T-cell (primary cell): ENCODE measurements at regions not wholly inside any gene's neighbourhood (a gene's known extent, or its start where the extent isn't known, plus 50 kb on each side); places are given as distances from the start of the nearest gene placed in this dataset.

Source experiments
- ATAC-seq, 4 experiments: fragments of 200-7000 bp in 3 of 4; fragments of 150-1000 bp in 1 of 4; cut with Tn5 transposase; replicated peaks in 1 of 4; 1 replicate in 3 of 4; 2 replicates in 1 of 4; pipeline ENCODE4 v1.10.0; 2021; ENCODE audit warnings: moderate library complexity in 3 of 4, mild to moderate bottlenecking in 2 of 4, moderate number of reproducible peaks in 1 of 4
- CTCF ChIA-PET, 2 donors: fragments of 300-600 bp; sonication (Branson Sonifier 250); formaldehyde crosslinking; loops; one replicate each; lab custom pipeline; 2022; ENCODE audit warnings: antibody characterized with exemption in 2 of 2; lab: Charles Lee
- POLR2A ChIA-PET, 2 donors: fragments of 300-600 bp; sonication (Branson Sonifier 250); formaldehyde crosslinking; loops; one replicate each; lab custom pipeline; 2022; ENCODE audit warnings: antibody characterized with exemption in 2 of 2; lab: Charles Lee
- DNase-seq, 35 experiments: peaks; one replicate each; pipeline versions ENCODE4 v3.0.0 to v3.0.0-alpha.2; 2013 to 2023
- H3K27ac ChIP-seq: one replicate; pipeline ENCODE4 v1.5.1; 2013; ENCODE audit warnings: low read length
- H3K27me3 ChIP-seq, 2 experiments: replicated peaks in 1 of 2; 1 replicate in 1 of 2; 2 replicates in 1 of 2; pipeline versions ENCODE4 v1.6.1 to v1.7.0; 2013; ENCODE audit warnings: low read length in 1 of 2, mixed read lengths in 1 of 2; ENCODE audit not compliant: control insufficient read depth in 2 of 2, insufficient read depth in 2 of 2; ENCODE audit errors: extremely low read depth in 1 of 2
- H3K36me3 ChIP-seq, 2 donors: 1 replicate in 1 of 2; 2 replicates in 1 of 2; pipeline versions ENCODE4 v1.6.1 to v1.7.0; 2013; ENCODE audit warnings: low read length in 1 of 2; ENCODE audit not compliant: control insufficient read depth in 2 of 2, insufficient read depth in 1 of 2; ENCODE audit errors: extremely low read depth in 1 of 2
- H3K4me1 ChIP-seq, 2 experiments: 1 replicate in 1 of 2; 2 replicates in 1 of 2; pipeline versions ENCODE4 v1.6.1 to v1.7.0; 2013; ENCODE audit warnings: low read length in 2 of 2, mixed read lengths in 1 of 2; ENCODE audit not compliant: insufficient read depth in 2 of 2, control insufficient read depth in 1 of 2; ENCODE audit errors: extremely low read depth in 1 of 2
- H3K4me3 ChIP-seq, 2 donors: 1 replicate in 1 of 2; 2 replicates in 1 of 2; pipeline versions ENCODE4 v1.5.1 to v1.7.0; 2013; ENCODE audit warnings: mild to moderate bottlenecking in 2 of 2, low read length in 1 of 2, moderate library complexity in 1 of 2; ENCODE audit not compliant: control insufficient read depth in 1 of 2; ENCODE audit errors: extremely low read depth in 1 of 2
- H3K9me3 ChIP-seq: 2 replicates; pipeline ENCODE4 v1.7.0; 2013
- H3K27ac Mint-ChIP-seq, 2 donors: one replicate each; pipeline ENCODE4 v1.8.0; 2020 to 2021; ENCODE audit warnings: mild to moderate bottlenecking in 2 of 2, mixed read lengths in 2 of 2
- H3K27me3 Mint-ChIP-seq, 2 donors: one replicate each; pipeline ENCODE4 v1.8.0; 2021 to 2022; ENCODE audit warnings: mixed read lengths in 2 of 2
- H3K36me3 Mint-ChIP-seq: one replicate; pipeline ENCODE4 v1.8.0; 2021; ENCODE audit warnings: mixed read lengths
- H3K4me1 Mint-ChIP-seq, 3 donors: one replicate each; pipeline ENCODE4 v1.8.0; 2020 to 2022; ENCODE audit warnings: mixed read lengths in 3 of 3, mild to moderate bottlenecking in 1 of 3
- H3K4me3 Mint-ChIP-seq, 3 donors: one replicate each; pipeline ENCODE4 v1.8.0; 2020 to 2022; ENCODE audit warnings: mild to moderate bottlenecking in 3 of 3, mixed read lengths in 3 of 3, moderate library complexity in 3 of 3
- H3K9me3 Mint-ChIP-seq, 3 donors: one replicate each; pipeline ENCODE4 v1.8.0; 2020 to 2022; ENCODE audit warnings: mixed read lengths in 3 of 3
- WGBS: methylation state at CpG from one replicate; pipeline ENCODE4 v1.1.5; 2013; ENCODE audit warnings: missing lambda C conversion rate; ENCODE audit not compliant: insufficient coverage; 5-methylcytosine and 5-hydroxymethylcytosine counted together

DNA sequence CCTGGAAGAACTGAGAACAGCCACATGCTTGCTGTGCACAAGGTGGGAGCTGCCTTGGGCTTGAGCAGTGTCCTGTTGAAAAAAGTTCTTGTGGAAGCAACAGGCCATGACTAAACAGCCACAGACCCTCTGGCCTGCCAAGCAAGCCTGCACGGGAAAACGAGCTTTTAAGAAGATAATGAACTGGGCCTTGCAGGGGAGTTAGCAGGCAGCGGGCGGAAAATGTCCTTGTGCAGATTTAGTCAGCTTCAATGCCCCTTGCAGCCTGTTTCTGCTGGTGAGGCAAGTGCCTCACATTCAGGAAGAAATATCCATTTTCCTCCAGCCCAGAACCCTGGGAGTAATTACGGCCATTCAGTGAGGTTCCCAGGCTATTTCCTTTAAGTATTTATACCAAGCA lies 126.2 kb upstream of the KLHL25 start:
- Histone ChIP-seq H3K27ac (no peak overlapping the region), H3K4me1 (no peaks in the 10 kb centered on the region), H3K9me3 (no peaks in the 10 kb centered on the region), H3K36me3 (no peaks in the 10 kb centered on the region), H3K27me3 (peaks cover 0 to 2% of the 10 kb centered on the region in 2 experiments), H3K4me3 (no peak overlapping the region)
- CTCF ChIA-PET: interaction anchor here in 1 of 2 donors (0.6 kb wide), 1 partner anchor 1764 kb away, joined by 3 read pairs; no protein-coding TSS in a partner anchor
- Mint-ChIP-seq H3K36me3 (no peaks in the 10 kb centered on the region), H3K27ac (no peak overlapping the region), H3K4me3 (no peak overlapping the region), H3K9me3 (peaks cover 0 to 8% (median 4%) of the 10 kb centered on the region in 3 donors), H3K4me1 (peaks cover 6 to 7% (median 7%) of the 10 kb centered on the region in 3 donors), H3K27me3 (peaks cover 17 to 23% of the 10 kb centered on the region in 2 donors)
- POLR2A ChIA-PET: no interaction called here
- no peak for DNase-seq
- WGBS: 93% methylated on average over 5 of the region's 5 CpGs
- no peak for ATAC-seq

DNA sequence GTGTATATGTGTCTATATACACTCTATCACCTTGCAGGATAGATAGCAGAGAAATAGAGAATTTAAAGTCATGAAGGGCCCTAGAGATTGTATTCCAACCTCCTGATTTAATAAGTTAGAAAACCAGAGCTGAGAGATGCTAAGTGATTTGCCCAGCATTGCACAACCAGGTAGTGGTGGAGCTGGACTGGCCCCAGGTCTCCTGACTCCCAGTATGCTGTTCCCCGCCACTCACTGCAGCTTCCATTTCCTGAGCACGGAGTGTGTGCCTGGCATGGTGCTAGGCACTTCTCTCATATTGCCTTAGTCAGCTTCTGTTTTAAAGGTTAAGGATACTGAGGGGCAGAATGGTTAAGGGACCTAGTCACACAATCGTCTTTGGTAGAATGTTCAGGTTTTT lies 129.4 kb upstream of the KLHL25 start:
- peaks cover 5 to 14% of the 10 kb centered on the region in 2 donors for H3K27me3 Mint-ChIP-seq
- H3K4me1 Mint-ChIP-seq: peaks cover 25 to 33% (median 32%) of the 10 kb centered on the region in 3 donors
- no peak overlapping the region for H3K27ac ChIP-seq
- H3K27ac Mint-ChIP-seq: no peak overlapping the region
- no peak overlapping the region for H3K4me3 Mint-ChIP-seq
- H3K4me3 ChIP-seq: no peak overlapping the region
- H3K4me1 ChIP-seq: peaks cover 7 to 8% of the 10 kb centered on the region in 2 experiments
- no peaks in the 10 kb centered on the region for H3K9me3 ChIP-seq
- H3K27me3 ChIP-seq: peaks cover 0 to 2% of the 10 kb centered on the region in 2 experiments
- H3K36me3 ChIP-seq: no peaks in the 10 kb centered on the region
- 100% methylated on average over 2 of the region's 3 CpGs for WGBS
- ChIA-PET CTCF (no interaction called here), POLR2A (no interaction called here)
- no peak for DNase-seq
- no peaks in the 10 kb centered on the region for H3K9me3 Mint-ChIP-seq
- H3K36me3 Mint-ChIP-seq: no peaks in the 10 kb centered on the region
- ATAC-seq: no peak

DNA sequence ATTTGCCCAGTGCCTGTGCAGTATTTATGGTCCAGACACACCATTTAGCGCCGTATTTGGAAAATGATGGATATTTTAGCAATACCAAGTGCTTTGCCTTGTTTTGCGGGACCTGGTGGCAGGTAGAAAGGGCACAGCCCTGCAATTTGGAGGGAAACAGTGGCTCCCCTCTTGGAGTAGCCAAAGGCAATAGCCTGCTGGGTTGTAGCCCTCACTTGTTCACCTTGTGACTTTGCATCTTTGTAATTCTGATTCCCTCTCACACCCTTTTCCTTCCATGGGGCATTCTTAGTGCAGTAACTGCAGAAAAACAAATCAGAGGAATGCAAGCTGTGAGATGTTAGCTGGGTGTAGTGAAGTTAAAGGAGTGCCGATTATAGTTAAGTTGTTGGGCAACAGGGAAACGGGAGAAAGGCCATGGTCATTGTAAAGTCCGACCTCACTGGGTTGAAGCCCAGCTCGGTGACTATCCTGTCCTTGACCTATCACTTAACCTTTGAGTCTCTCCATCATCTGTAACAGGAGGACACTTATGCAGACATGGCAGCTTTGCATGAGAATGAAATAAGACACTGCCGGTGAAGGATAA lies 131.0 kb upstream of the KLHL25 start:
- no peak overlapping the region for H3K27ac ChIP-seq
- H3K4me1 Mint-ChIP-seq: peaks cover 25 to 42% (median 40%) of the 10 kb centered on the region in 3 donors
- no peak for ATAC-seq
- H3K36me3 Mint-ChIP-seq: no peaks in the 10 kb centered on the region
- peaks cover 7 to 8% of the 10 kb centered on the region in 2 experiments for H3K4me1 ChIP-seq
- no peaks in the 10 kb centered on the region for H3K9me3 ChIP-seq
- ChIA-PET POLR2A (no interaction called here), CTCF (no interaction called here)
- H3K27me3 Mint-ChIP-seq: peaks cover 0 to 10% of the 10 kb centered on the region in 2 donors
- H3K9me3 Mint-ChIP-seq: no peaks in the 10 kb centered on the region
- no peak overlapping the region for H3K27ac Mint-ChIP-seq
- H3K27me3 ChIP-seq: no peaks in the 10 kb centered on the region
- WGBS: 90% methylated on average over 7 of the region's 8 CpGs
- H3K36me3 ChIP-seq: no peaks in the 10 kb centered on the region
- no peak overlapping the region for H3K4me3 Mint-ChIP-seq
- no peak for DNase-seq
- H3K4me3 ChIP-seq: no peak overlapping the region

DNA sequence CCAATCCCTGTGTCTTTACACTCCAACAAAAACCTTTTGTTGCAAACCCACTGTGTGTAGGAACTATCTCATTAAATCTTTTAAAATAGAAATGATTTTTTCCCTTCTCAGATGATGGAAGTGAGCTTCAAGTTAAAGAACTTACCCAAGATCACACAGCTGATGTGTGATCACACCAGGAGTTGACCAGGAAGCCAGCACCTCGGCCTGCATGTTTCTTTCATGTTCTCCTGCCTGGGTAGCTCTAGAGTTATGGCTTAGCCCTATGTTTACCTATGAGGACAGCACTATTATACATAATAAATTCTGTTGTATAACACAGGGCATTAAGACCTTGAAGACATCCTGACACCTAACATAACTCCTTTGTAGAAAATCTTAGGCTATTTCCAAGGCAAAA lies 132.1 kb upstream of the KLHL25 start:
- WGBS: no CpG with 5 or more reads among the region's 1 CpG
- POLR2A ChIA-PET: no interaction called here
- no peaks in the 10 kb centered on the region for H3K36me3 Mint-ChIP-seq
- H3K36me3 ChIP-seq: no peaks in the 10 kb centered on the region
- DNase-seq: no peak
- no peak for ATAC-seq
- H3K9me3 Mint-ChIP-seq: no peaks in the 10 kb centered on the region
- H3K4me1 ChIP-seq: peaks cover 7 to 8% of the 10 kb centered on the region in 2 experiments
- no peak overlapping the region for H3K4me3 ChIP-seq
- H3K9me3 ChIP-seq: no peaks in the 10 kb centered on the region
- CTCF ChIA-PET: interaction anchor here (0.5 to 0.7 kb wide), 2 partner anchors 20 to 70 kb away, joined by 3 read pairs; no protein-coding TSS in a partner anchor
- H3K4me1 Mint-ChIP-seq: peaks cover 34 to 51% (median 45%) of the 10 kb centered on the region in 3 donors
- no peaks in the 10 kb centered on the region for H3K27me3 ChIP-seq
- peak overlapping the region in 1 of 2 donors; percentile 88 for H3K27ac Mint-ChIP-seq
- peak overlapping the region; percentile 81 for H3K27ac ChIP-seq
- peaks cover 0 to 6% of the 10 kb centered on the region in 2 donors for H3K27me3 Mint-ChIP-seq
- H3K4me3 Mint-ChIP-seq: no peak overlapping the region

DNA sequence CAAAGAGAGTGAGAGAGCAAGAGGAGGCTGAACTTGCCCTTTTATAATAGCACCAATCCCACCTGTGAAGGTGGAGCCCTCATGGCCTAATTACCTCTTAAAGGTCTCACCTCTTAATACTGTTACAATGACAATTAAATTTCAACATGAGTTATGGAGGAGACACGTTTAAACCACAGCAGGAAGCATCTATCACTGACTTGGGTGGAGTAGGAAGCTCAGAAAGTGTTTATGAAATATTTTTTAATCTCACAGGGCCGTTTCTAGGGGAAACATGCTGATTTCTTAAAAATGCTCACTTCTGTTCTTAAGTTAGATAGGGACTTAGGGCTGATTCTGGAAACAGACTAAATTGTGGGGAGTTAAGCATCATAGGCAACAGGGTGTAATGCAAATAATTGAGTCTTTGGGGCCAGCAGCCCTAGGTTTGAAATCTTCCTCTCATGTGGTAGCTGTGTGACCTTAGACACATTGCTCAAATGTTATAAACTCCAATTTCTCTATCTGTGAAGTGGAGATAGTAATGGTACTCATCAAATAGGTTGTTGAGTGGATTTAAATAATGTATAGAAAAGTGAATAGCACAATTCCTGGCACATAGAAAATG lies 133.3 kb upstream of the KLHL25 start:
- DNase-seq: peak in 1 of 35 experiments; percentile 4
- Histone ChIP-seq H3K9me3 (no peaks in the 10 kb centered on the region), H3K36me3 (no peaks in the 10 kb centered on the region), H3K27me3 (no peaks in the 10 kb centered on the region), H3K4me1 (peaks cover 7 to 8% of the 10 kb centered on the region in 2 experiments), H3K27ac (peak overlapping the region; percentile 81), H3K4me3 (no peak overlapping the region)
- no peaks in the 10 kb centered on the region for H3K27me3 Mint-ChIP-seq
- peaks cover 34 to 54% (median 45%) of the 10 kb centered on the region in 3 donors for H3K4me1 Mint-ChIP-seq
- no peaks in the 10 kb centered on the region for H3K9me3 Mint-ChIP-seq
- peak overlapping the region; percentile 88 for H3K27ac Mint-ChIP-seq
- peak overlapping the region in 1 of 3 donors; percentile 33 for H3K4me3 Mint-ChIP-seq
- ChIA-PET CTCF (no interaction called here), POLR2A (no interaction called here)
- WGBS: no CpG with 5 or more reads among the region's 2 CpGs
- ATAC-seq: peak; percentile 43 to 64 (median 54)
- no peaks in the 10 kb centered on the region for H3K36me3 Mint-ChIP-seq

DNA sequence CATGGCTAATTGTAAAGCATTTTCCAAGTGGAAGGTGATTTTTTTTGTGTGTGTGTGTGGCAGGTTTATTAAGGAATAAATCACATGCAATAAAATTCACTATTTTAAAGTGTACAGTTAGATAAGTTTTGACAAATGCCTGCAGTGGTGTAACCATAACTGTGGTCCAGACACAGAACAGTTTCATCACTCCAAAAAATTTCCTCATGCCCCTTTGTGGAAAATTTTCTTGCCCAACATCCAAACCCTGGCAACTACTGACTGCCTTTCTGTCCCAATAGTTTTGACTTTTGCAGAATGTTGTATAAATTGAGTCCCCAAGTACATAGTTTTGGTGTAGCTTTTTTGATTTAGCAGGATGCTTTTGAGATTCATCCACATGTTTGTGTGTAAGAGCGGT lies 135.1 kb upstream of the KLHL25 start:
- DNase-seq (no peak), ATAC-seq (no peak)
- Histone ChIP-seq H3K36me3 (no peaks in the 10 kb centered on the region), H3K4me1 (peaks cover 7 to 8% of the 10 kb centered on the region in 2 experiments), H3K9me3 (no peaks in the 10 kb centered on the region), H3K4me3 (no peak overlapping the region), H3K27ac (peak overlapping the region; percentile 81), H3K27me3 (no peaks in the 10 kb centered on the region)
- CTCF ChIA-PET: no interaction called here
- Mint-ChIP-seq H3K9me3 (no peaks in the 10 kb centered on the region), H3K27me3 (peaks cover 3 to 4% of the 10 kb centered on the region in 2 donors), H3K36me3 (no peaks in the 10 kb centered on the region), H3K27ac (peak overlapping the region; percentile 65 to 88), H3K4me3 (no peak overlapping the region), H3K4me1 (peaks cover 33 to 53% (median 43%) of the 10 kb centered on the region in 3 donors)
- no CpG with 5 or more reads among the region's 1 CpG for WGBS
- POLR2A ChIA-PET: no interaction called here
